Liver (tissue), 8 donors: ENCODE measurements at regions not wholly inside any gene's neighbourhood (a gene's known extent, or its start where the extent isn't known, plus 50 kb on each side); places are given as distances from the start of the nearest gene placed in this dataset.
"Not testable (repeated sequence)": the region's sequence is repeated elsewhere in the genome, so short reads cannot be mapped to it uniquely, and the experiment has no call there.

Source experiments
- DNase-seq: peaks from one replicate; pipeline ENCODE4 v3.0.0-alpha.2; 2017; ENCODE audit warnings: low spot score
- H3K27ac ChIP-seq, 2 donors: one replicate each; pipeline ENCODE4 v1.7.0; 2013; ENCODE audit warnings: inconsistent platforms in 2 of 2, low read length in 2 of 2, control low read depth in 1 of 2, low read depth in 1 of 2, mild to moderate bottlenecking in 1 of 2
- H3K27me3 ChIP-seq, 4 donors: one replicate each; pipeline versions ENCODE4 v1.6.1 to v1.7.0; 2013; ENCODE audit warnings: low read length in 3 of 4, inconsistent platforms in 1 of 4, mild to moderate bottlenecking in 1 of 4, moderate library complexity in 1 of 4; ENCODE audit not compliant: control insufficient read depth in 4 of 4, insufficient read depth in 4 of 4
- H3K36me3 ChIP-seq, 4 donors: one replicate each; pipeline versions ENCODE4 v1.6.1 to v1.7.0; 2013; ENCODE audit warnings: low read length in 3 of 4, mild to moderate bottlenecking in 3 of 4, low read depth in 1 of 4, moderate library complexity in 1 of 4; ENCODE audit not compliant: control insufficient read depth in 4 of 4, insufficient read depth in 3 of 4
- H3K4me1 ChIP-seq, 4 donors: one replicate each; pipeline versions ENCODE4 v1.6.1 to v1.7.0; 2013; ENCODE audit warnings: low read length in 3 of 4, mild to moderate bottlenecking in 3 of 4, moderate library complexity in 1 of 4; ENCODE audit not compliant: control insufficient read depth in 4 of 4, insufficient read depth in 4 of 4
- H3K4me3 ChIP-seq, 3 donors: one replicate each; pipeline versions ENCODE4 v1.6.1 to v1.7.0; 2013; ENCODE audit warnings: low read length in 3 of 3, control low read depth in 1 of 3, low read depth in 1 of 3, mild to moderate bottlenecking in 1 of 3
- H3K9ac ChIP-seq, 2 donors: one replicate each; pipeline ENCODE4 v1.7.0; 2013; ENCODE audit warnings: low read length in 2 of 2, mild to moderate bottlenecking in 2 of 2, moderate library complexity in 2 of 2, control low read depth in 1 of 2, low read depth in 1 of 2
- H3K9me3 ChIP-seq, 4 donors: one replicate each; pipeline versions ENCODE4 v1.6.1 to v1.7.0; 2013; ENCODE audit warnings: low read length in 3 of 4; ENCODE audit not compliant: control insufficient read depth in 4 of 4
- ATF3 ChIP-seq: IDR thresholded peaks from 2 replicates; pipeline ENCODE4 v1.6.1; 2016; ENCODE audit warnings: antibody characterized with exemption
- EGR1 ChIP-seq, 2 donors: IDR thresholded peaks; 2 replicates each; pipeline ENCODE4 v1.6.1; 2016 to 2018; ENCODE audit warnings: antibody characterized with exemption in 2 of 2, low read depth in 2 of 2
- FOXA1 ChIP-seq: IDR thresholded peaks from 2 replicates; pipeline ENCODE4 v1.6.1; 2016; ENCODE audit warnings: antibody characterized with exemption
- FOXA2 ChIP-seq: IDR thresholded peaks from 2 replicates; pipeline ENCODE4 v1.6.1; 2016; ENCODE audit warnings: antibody characterized with exemption
- GABPA ChIP-seq, 2 donors: IDR thresholded peaks in 1 of 2; conservative IDR thresholded peaks in 1 of 2; 2 replicates each; pipeline ENCODE4 v1.6.1; 2016; ENCODE audit warnings: antibody characterized with exemption in 2 of 2, mild to moderate bottlenecking in 1 of 2, moderate library complexity in 1 of 2
- HNF4A ChIP-seq, 2 donors: conservative IDR thresholded peaks; 2 replicates each; pipeline ENCODE4 v1.6.1; 2016; ENCODE audit warnings: antibody characterized with exemption in 2 of 2, mild to moderate bottlenecking in 2 of 2
- HNF4G ChIP-seq: IDR thresholded peaks from 2 replicates; pipeline ENCODE4 v1.6.1; 2016; ENCODE audit warnings: antibody characterized with exemption
- JUND ChIP-seq, 2 donors: IDR thresholded peaks; 2 replicates each; pipeline ENCODE4 v1.6.1; 2016; ENCODE audit warnings: antibody characterized with exemption in 2 of 2
- NR2F2 ChIP-seq: IDR thresholded peaks from 2 replicates; pipeline ENCODE4 v1.6.1; 2016; ENCODE audit warnings: antibody characterized with exemption
- RXRA ChIP-seq, 2 donors: IDR thresholded peaks; 2 replicates each; pipeline ENCODE4 v1.6.1; 2017 to 2018; ENCODE audit warnings: antibody characterized with exemption in 2 of 2, mild to moderate bottlenecking in 1 of 2
- SP1 ChIP-seq: IDR thresholded peaks from 2 replicates; pipeline ENCODE4 v1.6.1; 2018; ENCODE audit warnings: antibody characterized with exemption, mild to moderate bottlenecking
- YY1 ChIP-seq: IDR thresholded peaks from 2 replicates; pipeline ENCODE4 v1.6.1; 2016; ENCODE audit warnings: antibody characterized with exemption, mild to moderate bottlenecking
- WGBS: extraction: QIAGEN DNeasy Blood & Tissue Kit; methylation state at CpG from one replicate; pipeline ENCODE4 v1.1.7; 2013; 5-methylcytosine and 5-hydroxymethylcytosine counted together
- TF ChIP-seq, protein P1 (sequence below): fragments of 150-350 bp; IDR thresholded peaks from 2 replicates; pipeline ENCODE4 v1.5.1; 2017; ENCODE audit warnings: improper control_type of control experiment, low read depth, low read length; ENCODE audit not compliant: missing input control
- TF ChIP-seq, protein P2 (sequence below): IDR thresholded peaks from 2 replicates; pipeline ENCODE4 v1.6.1; 2016; ENCODE audit warnings: antibody characterized with exemption
- donor health status: healthy.
- donor health status: healthy.
- donor health status: healthy.
- donor health status: healthy.
- donor health status: healthy.

DNA sequence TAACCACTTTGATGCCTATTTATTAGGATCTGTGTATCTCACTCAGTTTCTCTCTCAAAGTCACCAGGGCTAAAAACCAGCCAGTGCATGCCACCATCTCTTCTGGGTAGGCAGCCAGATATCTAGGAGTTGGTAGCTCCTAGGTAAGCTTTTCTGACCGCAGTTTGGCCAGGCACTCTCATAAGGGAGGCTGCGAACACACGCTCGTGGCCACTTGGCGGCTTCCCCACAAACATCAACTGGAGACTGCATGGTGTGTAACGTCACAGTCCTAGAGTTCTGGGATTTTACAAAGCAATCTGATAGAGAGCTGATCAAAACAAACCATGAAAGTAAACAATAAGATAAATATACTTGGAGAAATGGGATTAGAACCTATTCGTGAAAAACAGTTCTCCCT is 424.3 kb upstream of the ACVR2A start:
- no peak for DNase-seq
- Histone ChIP-seq H3K27ac (no peak overlapping the region), H3K9ac (no peak overlapping the region), H3K4me3 (no peak overlapping the region), H3K4me1 (peaks cover 0 to 9% (median 4%) of the 10 kb centered on the region in 4 donors), H3K9me3 (no peaks in the 10 kb centered on the region), H3K27me3 (no peaks in the 10 kb centered on the region), H3K36me3 (no peaks in the 10 kb centered on the region)
- 81% methylated on average over 7 of the region's 7 CpGs for WGBS
- TF ChIP-seq FOXA2 (no peak), EGR1 (IDR thresholded peaks at IDR 0.05; ENCODE audit: low read depth in 2 of 2) (no peak), JUND (IDR thresholded peaks at IDR 0.05) (no peak), GABPA (IDR thresholded peaks at IDR 0.05 in 1 of 2, conservative IDR thresholded peaks at IDR 0.05 in 1 of 2) (no peak), SP1 (no peak), RXRA (IDR thresholded peaks at IDR 0.05) (no peak), NR2F2 (no peak), HNF4G (no peak), HNF4A (conservative IDR thresholded peaks at IDR 0.05) (no peak), FOXA1 (no peak), YY1 (no peak), ATF3 (no peak)
- TF ChIP-seq, protein P1, sequence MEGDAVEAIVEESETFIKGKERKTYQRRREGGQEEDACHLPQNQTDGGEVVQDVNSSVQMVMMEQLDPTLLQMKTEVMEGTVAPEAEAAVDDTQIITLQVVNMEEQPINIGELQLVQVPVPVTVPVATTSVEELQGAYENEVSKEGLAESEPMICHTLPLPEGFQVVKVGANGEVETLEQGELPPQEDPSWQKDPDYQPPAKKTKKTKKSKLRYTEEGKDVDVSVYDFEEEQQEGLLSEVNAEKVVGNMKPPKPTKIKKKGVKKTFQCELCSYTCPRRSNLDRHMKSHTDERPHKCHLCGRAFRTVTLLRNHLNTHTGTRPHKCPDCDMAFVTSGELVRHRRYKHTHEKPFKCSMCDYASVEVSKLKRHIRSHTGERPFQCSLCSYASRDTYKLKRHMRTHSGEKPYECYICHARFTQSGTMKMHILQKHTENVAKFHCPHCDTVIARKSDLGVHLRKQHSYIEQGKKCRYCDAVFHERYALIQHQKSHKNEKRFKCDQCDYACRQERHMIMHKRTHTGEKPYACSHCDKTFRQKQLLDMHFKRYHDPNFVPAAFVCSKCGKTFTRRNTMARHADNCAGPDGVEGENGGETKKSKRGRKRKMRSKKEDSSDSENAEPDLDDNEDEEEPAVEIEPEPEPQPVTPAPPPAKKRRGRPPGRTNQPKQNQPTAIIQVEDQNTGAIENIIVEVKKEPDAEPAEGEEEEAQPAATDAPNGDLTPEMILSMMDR = no peak
- TF ChIP-seq, protein P2, sequence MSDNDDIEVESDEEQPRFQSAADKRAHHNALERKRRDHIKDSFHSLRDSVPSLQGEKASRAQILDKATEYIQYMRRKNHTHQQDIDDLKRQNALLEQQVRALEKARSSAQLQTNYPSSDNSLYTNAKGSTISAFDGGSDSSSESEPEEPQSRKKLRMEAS = no peak

- H3K9ac ChIP-seq = no peak overlapping the region
- H3K27ac ChIP-seq = no peak overlapping the region
- no peaks in the 10 kb centered on the region for H3K36me3 ChIP-seq
- H3K27me3 ChIP-seq = no peaks in the 10 kb centered on the region
- WGBS = 72% methylated on average over 4 of the region's 4 CpGs
- no peaks in the 10 kb centered on the region for H3K9me3 ChIP-seq
- DNase-seq = no peak
- TF ChIP-seq YY1 = no peak
- TF ChIP-seq HNF4A (conservative IDR thresholded peaks at IDR 0.05) = peak in 1 of 2 donors; percentile 16
- H3K4me3 ChIP-seq = no peak overlapping the region
- no peaks in the 10 kb centered on the region for H3K4me1 ChIP-seq
These were observed 428.7 kb upstream of the ACVR2A start for GRCh38 chr2:147416099-147416498.

GRCh38 chr2:147414656-147415055 is 430.2 kb upstream of the ACVR2A start:
- not testable (repeated sequence) for H3K4me1 ChIP-seq, H3K9ac ChIP-seq, H3K4me3 ChIP-seq, H3K27me3 ChIP-seq, H3K36me3 ChIP-seq, H3K9me3 ChIP-seq, H3K27ac ChIP-seq, DNase-seq
- WGBS = 80% methylated on average over 1 of the region's 1 CpG

DNA sequence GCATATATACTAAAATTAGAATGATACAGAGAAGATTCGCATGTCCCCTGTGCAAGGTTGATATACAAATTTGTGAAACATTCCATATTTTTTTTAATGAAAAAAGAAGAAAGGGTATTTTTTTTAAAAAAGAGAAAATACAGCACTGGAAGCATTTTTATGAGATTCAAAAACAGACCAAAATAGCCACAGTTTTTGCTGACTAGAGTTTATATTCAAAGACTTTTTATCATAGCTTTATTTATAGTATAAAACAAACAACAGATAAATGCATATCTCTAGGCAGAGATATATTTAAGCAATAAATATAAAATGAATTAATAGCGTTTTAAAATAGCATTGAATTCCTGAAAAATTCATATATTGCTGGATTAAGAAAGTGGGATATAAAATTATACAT is 436.5 kb upstream of the ACVR2A start:
- no peak overlapping the region for H3K9ac ChIP-seq
- no peak overlapping the region for H3K4me3 ChIP-seq
- no peaks in the 10 kb centered on the region for H3K36me3 ChIP-seq
- no peaks in the 10 kb centered on the region for H3K27me3 ChIP-seq
- DNase-seq = no peak
- no peak for TF ChIP-seq HNF4A (conservative IDR thresholded peaks at IDR 0.05)
- no peak for TF ChIP-seq FOXA2
- TF ChIP-seq JUND (IDR thresholded peaks at IDR 0.05) = no peak
- no peak for TF ChIP-seq RXRA (IDR thresholded peaks at IDR 0.05)
- no peak for TF ChIP-seq SP1
- no peak overlapping the region for H3K27ac ChIP-seq
- H3K4me1 ChIP-seq = peaks cover 0 to 5% (median 0%) of the 10 kb centered on the region in 4 donors
- H3K9me3 ChIP-seq = no peaks in the 10 kb centered on the region
- WGBS = 81% methylated on average over 2 of the region's 2 CpGs
